Lung (tissue), 11 donors: ENCODE measurements at regions not wholly inside any gene's neighbourhood (a gene's known extent, or its start where the extent isn't known, plus 50 kb on each side); places are given as distances from the start of the nearest gene placed in this dataset.

Source experiments
- ATAC-seq: fragments of 200-7000 bp; cut with Tn5 transposase; one replicate; pipeline ENCODE4 v1.9.1; 2020; ENCODE audit warnings: moderate number of reproducible peaks; ENCODE audit not compliant: insufficient read depth, low FRiP score
- DNase-seq, 3 donors: peaks; one replicate each; pipeline ENCODE4 v3.0.0-alpha.2; 2013 to 2017
- H3K27ac ChIP-seq, 2 donors: one replicate each; pipeline ENCODE4 v1.5.1; 2013; ENCODE audit warnings: mild to moderate bottlenecking in 2 of 2, moderate library complexity in 2 of 2, control low read depth in 1 of 2, inconsistent platforms in 1 of 2, low read depth in 1 of 2, low read length in 1 of 2
- H3K27me3 ChIP-seq, 3 donors: one replicate each; pipeline ENCODE4 v1.5.1; 2013; ENCODE audit warnings: low read length in 2 of 3; ENCODE audit not compliant: control insufficient read depth in 3 of 3, insufficient read depth in 3 of 3
- H3K36me3 ChIP-seq, 4 donors: one replicate each; pipeline ENCODE4 v1.5.1; 2013; ENCODE audit warnings: low read length in 4 of 4, mild to moderate bottlenecking in 1 of 4, moderate library complexity in 1 of 4; ENCODE audit not compliant: control insufficient read depth in 4 of 4, insufficient read depth in 4 of 4
- H3K4me1 ChIP-seq, 5 donors: one replicate each; pipeline ENCODE4 v1.5.1; 2013; ENCODE audit warnings: low read length in 5 of 5, mild to moderate bottlenecking in 2 of 5, moderate library complexity in 1 of 5; ENCODE audit not compliant: control insufficient read depth in 5 of 5, insufficient read depth in 5 of 5
- H3K4me3 ChIP-seq: one replicate; pipeline ENCODE4 v1.5.1; 2013; ENCODE audit warnings: mild to moderate bottlenecking, control low read depth, moderate library complexity
- H3K9ac ChIP-seq, 2 donors: one replicate each; pipeline ENCODE4 v1.5.1; 2013; ENCODE audit warnings: low read length in 2 of 2, control low read depth in 1 of 2; ENCODE audit not compliant: insufficient read depth in 1 of 2
- H3K9me3 ChIP-seq, 4 donors: one replicate each; pipeline ENCODE4 v1.5.1; 2013; ENCODE audit warnings: low read length in 3 of 4, mild to moderate bottlenecking in 1 of 4, moderate library complexity in 1 of 4; ENCODE audit not compliant: control insufficient read depth in 4 of 4, insufficient read depth in 3 of 4
- WGBS, 2 donors: extraction: QIAGEN DNeasy Blood & Tissue Kit; methylation state at CpG; one replicate each; pipeline ENCODE4 v1.1.7; 2013; 5-methylcytosine and 5-hydroxymethylcytosine counted together
- TF ChIP-seq, protein P1 (sequence below): IDR thresholded peaks from 2 replicates; pipeline ENCODE4 v1.5.1; 2012; ENCODE audit warnings: mild to moderate bottlenecking; ENCODE audit errors: control extremely low read depth, extremely low read depth
- donor health status: control.
- donor health status: control.
- donor health status: Bipolar disorder and iron deficiency.
- donor health status: healthy.
- donor health status: DM: yes; HTN: yes; CAD: no.

DNA sequence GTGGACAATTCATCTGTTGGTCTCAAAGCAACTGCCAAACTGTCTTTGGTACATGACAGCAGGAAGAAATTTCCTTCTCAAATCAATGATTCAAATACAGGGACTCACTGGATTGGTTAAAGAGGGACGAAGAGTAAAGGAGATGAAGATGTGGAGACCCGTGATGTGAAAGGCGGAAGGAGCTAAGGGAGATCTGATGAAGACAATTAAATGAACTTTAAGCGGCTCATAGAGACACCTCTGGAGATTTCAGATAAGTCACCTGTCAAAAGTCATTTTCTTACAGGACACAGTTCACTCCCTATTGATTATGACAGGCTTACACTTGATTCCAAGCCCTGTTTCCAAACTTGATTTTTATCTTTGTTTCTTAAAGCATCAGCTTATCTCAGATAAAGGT, 466.3 kb downstream of the DOK5 start:
- Histone ChIP-seq H3K4me1 (no peaks in the 10 kb centered on the region), H3K27me3 (no peaks in the 10 kb centered on the region), H3K9me3 (no peaks in the 10 kb centered on the region), H3K4me3 (no peak overlapping the region), H3K36me3 (no peaks in the 10 kb centered on the region), H3K27ac (no peak overlapping the region), H3K9ac (no peak overlapping the region)
- DNase-seq (no peak), ATAC-seq (no peak)
- TF ChIP-seq, protein P1, sequence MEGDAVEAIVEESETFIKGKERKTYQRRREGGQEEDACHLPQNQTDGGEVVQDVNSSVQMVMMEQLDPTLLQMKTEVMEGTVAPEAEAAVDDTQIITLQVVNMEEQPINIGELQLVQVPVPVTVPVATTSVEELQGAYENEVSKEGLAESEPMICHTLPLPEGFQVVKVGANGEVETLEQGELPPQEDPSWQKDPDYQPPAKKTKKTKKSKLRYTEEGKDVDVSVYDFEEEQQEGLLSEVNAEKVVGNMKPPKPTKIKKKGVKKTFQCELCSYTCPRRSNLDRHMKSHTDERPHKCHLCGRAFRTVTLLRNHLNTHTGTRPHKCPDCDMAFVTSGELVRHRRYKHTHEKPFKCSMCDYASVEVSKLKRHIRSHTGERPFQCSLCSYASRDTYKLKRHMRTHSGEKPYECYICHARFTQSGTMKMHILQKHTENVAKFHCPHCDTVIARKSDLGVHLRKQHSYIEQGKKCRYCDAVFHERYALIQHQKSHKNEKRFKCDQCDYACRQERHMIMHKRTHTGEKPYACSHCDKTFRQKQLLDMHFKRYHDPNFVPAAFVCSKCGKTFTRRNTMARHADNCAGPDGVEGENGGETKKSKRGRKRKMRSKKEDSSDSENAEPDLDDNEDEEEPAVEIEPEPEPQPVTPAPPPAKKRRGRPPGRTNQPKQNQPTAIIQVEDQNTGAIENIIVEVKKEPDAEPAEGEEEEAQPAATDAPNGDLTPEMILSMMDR: no peak
- 81 to 89% methylated on average over 4 of the region's 4 CpGs for WGBS, 2 donors

DNA sequence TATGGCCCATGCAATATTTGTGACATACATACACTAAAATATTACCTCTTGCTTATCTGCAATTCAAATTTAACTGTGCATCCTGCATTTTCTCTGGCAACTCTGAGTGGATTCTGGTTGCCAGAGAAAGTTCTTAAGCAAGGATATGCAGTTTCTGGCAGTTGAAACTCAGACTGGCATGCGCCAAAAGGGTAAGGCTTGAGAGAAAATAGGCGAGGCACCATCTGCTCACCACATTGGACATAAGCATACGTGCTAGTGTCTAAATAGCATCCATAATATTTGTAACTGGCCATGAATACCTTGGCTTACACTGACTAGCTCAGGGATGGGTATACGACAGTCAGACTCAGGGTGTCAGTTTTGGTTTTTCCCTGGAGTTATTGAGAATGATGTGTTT, 465.1 kb downstream of the DOK5 start:
- Histone ChIP-seq H3K9ac (no peak overlapping the region), H3K9me3 (no peaks in the 10 kb centered on the region), H3K4me3 (no peak overlapping the region), H3K27ac (no peak overlapping the region), H3K36me3 (no peaks in the 10 kb centered on the region), H3K27me3 (peaks cover 0 to 4% (median 0%) of the 10 kb centered on the region in 3 donors), H3K4me1 (no peaks in the 10 kb centered on the region)
- ATAC-seq (no peak), DNase-seq (no peak)
- TF ChIP-seq, protein P1: no peak
- 83 to 89% methylated on average over 4 of the region's 4 CpGs for WGBS, 2 donors

DNA sequence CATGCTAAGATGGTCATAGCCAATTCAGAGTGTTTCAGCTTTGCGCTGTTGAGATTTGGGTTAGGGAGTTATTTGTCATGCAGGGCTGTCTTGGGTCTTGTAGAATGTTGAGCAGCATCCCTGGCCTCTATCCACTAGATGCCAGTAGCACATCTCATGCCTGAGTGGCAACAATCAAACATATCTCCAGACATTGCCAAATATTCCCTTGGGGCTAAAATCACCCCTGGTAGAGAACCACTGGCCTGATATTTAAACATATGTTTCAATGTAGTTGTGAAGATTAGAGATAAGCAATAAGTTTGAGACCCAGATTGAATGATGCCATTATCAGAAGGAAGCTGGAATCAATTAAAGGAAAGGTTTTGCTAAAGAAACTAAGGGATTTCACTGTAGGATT, 463.3 kb downstream of the DOK5 start:
- H3K4me3 ChIP-seq: no peak overlapping the region
- H3K9me3 ChIP-seq: no peaks in the 10 kb centered on the region
- TF ChIP-seq, protein P1: no peak
- H3K4me1 ChIP-seq: no peaks in the 10 kb centered on the region
- peaks cover 0 to 4% (median 0%) of the 10 kb centered on the region in 3 donors for H3K27me3 ChIP-seq
- no peaks in the 10 kb centered on the region for H3K36me3 ChIP-seq
- DNase-seq: no peak
- WGBS, 2 donors: 95 to 98% methylated on average over 1 of the region's 1 CpG
- no peak for ATAC-seq
- no peak overlapping the region for H3K27ac ChIP-seq
- no peak overlapping the region for H3K9ac ChIP-seq

DNA sequence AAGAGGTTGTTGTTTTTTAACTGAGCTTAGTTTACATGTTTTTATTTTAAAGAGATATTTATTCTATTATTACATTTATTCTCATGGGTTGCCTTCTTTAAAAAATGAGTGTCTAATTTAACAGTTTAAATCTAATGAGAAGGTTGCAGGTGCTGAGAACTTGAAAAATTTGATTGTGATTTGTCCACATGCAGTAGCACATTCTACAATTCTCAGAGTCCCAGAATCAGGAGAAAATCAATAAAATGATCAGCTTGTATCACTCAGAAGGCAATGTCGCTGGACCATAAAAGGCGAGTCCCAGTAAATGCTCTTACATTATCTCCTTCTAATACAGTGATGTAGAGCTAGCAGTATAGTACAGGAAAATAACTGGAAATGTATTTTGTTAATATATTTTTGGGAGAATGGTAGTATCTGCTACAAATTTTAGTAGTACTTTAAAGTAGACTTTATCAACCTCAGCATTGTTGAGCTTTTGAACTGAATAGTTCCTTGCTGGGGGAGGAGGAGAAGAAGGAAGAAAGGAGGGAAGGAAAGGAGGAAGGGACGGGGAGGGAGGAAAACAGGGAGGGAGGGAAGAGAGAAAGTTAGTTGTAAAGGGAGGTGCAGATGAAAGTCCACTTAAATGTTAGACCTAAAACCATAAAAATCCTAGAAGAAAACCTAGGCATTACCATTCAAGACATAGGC, 458.0 kb downstream of the DOK5 start:
- no peak overlapping the region for H3K9ac ChIP-seq
- no peaks in the 10 kb centered on the region for H3K9me3 ChIP-seq
- peaks cover 0 to 4% (median 0%) of the 10 kb centered on the region in 3 donors for H3K27me3 ChIP-seq
- H3K27ac ChIP-seq: no peak overlapping the region
- no peak for DNase-seq
- H3K36me3 ChIP-seq: no peaks in the 10 kb centered on the region
- TF ChIP-seq, protein P1: no peak
- no peak overlapping the region for H3K4me3 ChIP-seq
- WGBS, 2 donors: 81 to 90% methylated on average over 3 of the region's 3 CpGs
- no peak for ATAC-seq
- H3K4me1 ChIP-seq: no peaks in the 10 kb centered on the region
